Mesendoderm (in vitro differentiated cells): ENCODE measurements at regions not wholly inside any gene's neighbourhood (a gene's known extent, or its start where the extent isn't known, plus 50 kb on each side); places are given as distances from the start of the nearest gene placed in this dataset.

ENCODE experiments used
- DNase-seq: peaks from one replicate; pipeline ENCODE4 v3.0.0; 2013
- H2AK5ac ChIP-seq: 2 replicates; pipeline ENCODE4 v1.6.1; 2013; ENCODE audit warnings: low read length, inconsistent platforms
- H2BK120ac ChIP-seq: 2 replicates; pipeline ENCODE4 v1.6.1; 2013; ENCODE audit warnings: low read depth, mild to moderate bottlenecking, low read length, moderate library complexity, mixed read lengths
- H2BK15ac ChIP-seq: replicated peaks from 2 replicates; pipeline ENCODE4 v1.6.1; 2013; ENCODE audit warnings: low read depth, mild to moderate bottlenecking, moderate library complexity
- H2BK5ac ChIP-seq: 2 replicates; pipeline ENCODE4 v1.6.1; 2013; ENCODE audit warnings: low read length, inconsistent platforms
- H3K18ac ChIP-seq: 2 replicates; pipeline ENCODE4 v1.6.1; 2013; ENCODE audit warnings: mild to moderate bottlenecking, low read length, mixed read lengths
- H3K23ac ChIP-seq: one replicate; pipeline ENCODE4 v1.6.1; 2013; ENCODE audit warnings: low read length
- H3K27ac ChIP-seq: 2 replicates; pipeline ENCODE4 v1.5.1; 2013; ENCODE audit warnings: low read depth, mild to moderate bottlenecking, inconsistent platforms, low read length, moderate library complexity
- H3K27me3 ChIP-seq: 2 replicates; pipeline ENCODE4 v1.6.1; 2013; ENCODE audit warnings: low read length, control low read depth, mild to moderate bottlenecking, inconsistent platforms; ENCODE audit not compliant: insufficient read depth, poor library complexity
- H3K36me3 ChIP-seq: 2 replicates; pipeline ENCODE4 v1.6.1; 2013; ENCODE audit warnings: low read length, inconsistent platforms; ENCODE audit not compliant: control insufficient read depth, insufficient read depth
- H3K4ac ChIP-seq: one replicate; pipeline ENCODE4 v1.6.1; 2013; ENCODE audit warnings: low read depth, mild to moderate bottlenecking, low read length, moderate library complexity
- H3K4me1 ChIP-seq: 2 replicates; pipeline ENCODE4 v1.6.1; 2013; ENCODE audit warnings: low read depth, low read length, inconsistent platforms; ENCODE audit not compliant: control insufficient read depth
- H3K4me2 ChIP-seq: 2 replicates; pipeline ENCODE4 v1.6.1; 2013; ENCODE audit warnings: low read length
- H3K4me3 ChIP-seq: 2 replicates; pipeline ENCODE4 v1.5.1; 2013; ENCODE audit warnings: mild to moderate bottlenecking, low read length
- H3K56ac ChIP-seq: one replicate; pipeline ENCODE4 v1.6.1; 2013; ENCODE audit warnings: low read length
- H3K79me1 ChIP-seq: 2 replicates; pipeline ENCODE4 v1.6.1; 2013; ENCODE audit warnings: low read length, inconsistent platforms
- H3K79me2 ChIP-seq: 2 replicates; pipeline ENCODE4 v1.6.1; 2013; ENCODE audit warnings: mild to moderate bottlenecking, low read length; ENCODE audit not compliant: control insufficient read depth, insufficient read depth
- H3K9ac ChIP-seq: 2 replicates; pipeline ENCODE4 v1.6.1; 2013; ENCODE audit warnings: low read length, inconsistent platforms
- H4K5ac ChIP-seq: one replicate; pipeline ENCODE4 v1.6.1; 2013; ENCODE audit warnings: low read length
- H4K8ac ChIP-seq: one replicate; pipeline ENCODE4 v1.6.1; 2013; ENCODE audit warnings: low read depth, mild to moderate bottlenecking, control low read depth, low read length, moderate library complexity
- WGBS: extraction: QIAGEN DNeasy Blood & Tissue Kit; methylation state at CpG from one replicate; pipeline ENCODE4 v1.1.7; 2013; ENCODE audit warnings: low lambda C conversion rate, missing lambda C conversion rate; ENCODE audit not compliant: insufficient coverage; ENCODE audit errors: extremely low coverage; 5-methylcytosine and 5-hydroxymethylcytosine counted together

- H2BK120ac ChIP-seq: no peak overlapping the region
- H3K4me1 ChIP-seq: no peaks in the 10 kb centered on the region
- H2BK15ac ChIP-seq: no peak overlapping the region
- H3K4me2 ChIP-seq: no peak overlapping the region
- no peak overlapping the region for H3K23ac ChIP-seq
- H3K9ac ChIP-seq: no peak overlapping the region
- DNase-seq: no peak
- H3K36me3 ChIP-seq: no peaks in the 10 kb centered on the region
- no peak overlapping the region for H4K5ac ChIP-seq
- no peak overlapping the region for H2AK5ac ChIP-seq
- no CpG with 5 or more reads among the region's 4 CpGs for WGBS
- H3K4ac ChIP-seq: no peak overlapping the region
- no peak overlapping the region for H3K27ac ChIP-seq
- H3K79me1 ChIP-seq: no peaks in the 10 kb centered on the region
- H3K4me3 ChIP-seq: no peak overlapping the region
- H3K27me3 ChIP-seq: no peaks in the 10 kb centered on the region
- H2BK5ac ChIP-seq: no peak overlapping the region
- H4K8ac ChIP-seq: no peak overlapping the region
- H3K56ac ChIP-seq: no peak overlapping the region
- no peaks in the 10 kb centered on the region for H3K79me2 ChIP-seq
- no peak overlapping the region for H3K18ac ChIP-seq
Observed at GRCh38 chr10:128345353-128345752, 219.1 kb upstream of the MKI67 start.

GRCh38 chr10:128360783-128361182 lies 234.6 kb upstream of the MKI67 start:
- no peak for DNase-seq
- Histone ChIP-seq H3K79me1 (no peaks in the 10 kb centered on the region), H3K4ac (no peak overlapping the region), H2AK5ac (no peak overlapping the region), H3K36me3 (no peaks in the 10 kb centered on the region), H3K56ac (no peak overlapping the region), H2BK15ac (no peak overlapping the region), H3K4me3 (no peak overlapping the region), H3K9ac (no peak overlapping the region), H3K27ac (no peak overlapping the region), H3K79me2 (no peaks in the 10 kb centered on the region), H2BK5ac (no peak overlapping the region), H3K4me1 (no peaks in the 10 kb centered on the region), H4K5ac (no peak overlapping the region), H3K4me2 (no peak overlapping the region), H3K23ac (no peak overlapping the region), H4K8ac (no peak overlapping the region), H3K18ac (no peak overlapping the region), H2BK120ac (no peak overlapping the region), H3K27me3 (no peaks in the 10 kb centered on the region)
- no CpG with 5 or more reads among the region's 3 CpGs for WGBS

GRCh38 chr10:128361487-128361886 lies 235.3 kb upstream of the MKI67 start:
- no peak for DNase-seq
- H3K9ac ChIP-seq: no peak overlapping the region
- no peak overlapping the region for H3K4me3 ChIP-seq
- no peak overlapping the region for H2BK15ac ChIP-seq
- no peak overlapping the region for H2BK5ac ChIP-seq
- H3K23ac ChIP-seq: no peak overlapping the region
- H3K79me1 ChIP-seq: no peaks in the 10 kb centered on the region
- H3K4me1 ChIP-seq: no peaks in the 10 kb centered on the region
- no peak overlapping the region for H3K18ac ChIP-seq
- no CpG with 5 or more reads among the region's 7 CpGs for WGBS
- H3K4me2 ChIP-seq: no peak overlapping the region
- no peak overlapping the region for H2AK5ac ChIP-seq
- H3K27me3 ChIP-seq: no peaks in the 10 kb centered on the region
- H4K5ac ChIP-seq: no peak overlapping the region
- no peak overlapping the region for H4K8ac ChIP-seq
- no peaks in the 10 kb centered on the region for H3K36me3 ChIP-seq
- no peak overlapping the region for H3K27ac ChIP-seq
- H3K79me2 ChIP-seq: no peaks in the 10 kb centered on the region
- H3K4ac ChIP-seq: no peak overlapping the region
- H2BK120ac ChIP-seq: no peak overlapping the region
- H3K56ac ChIP-seq: no peak overlapping the region

- no peak overlapping the region for H3K4me3 ChIP-seq
- no peak overlapping the region for H3K23ac ChIP-seq
- no peak overlapping the region for H3K27ac ChIP-seq
- no peaks in the 10 kb centered on the region for H3K27me3 ChIP-seq
- H3K9ac ChIP-seq: no peak overlapping the region
- no peak overlapping the region for H3K56ac ChIP-seq
- no peak overlapping the region for H2BK120ac ChIP-seq
- H3K79me2 ChIP-seq: no peaks in the 10 kb centered on the region
- no peak overlapping the region for H2AK5ac ChIP-seq
- DNase-seq: no peak
- H3K18ac ChIP-seq: no peak overlapping the region
- no peak overlapping the region for H4K8ac ChIP-seq
- no peak overlapping the region for H2BK15ac ChIP-seq
- no peak overlapping the region for H3K4ac ChIP-seq
- H2BK5ac ChIP-seq: no peak overlapping the region
- H4K5ac ChIP-seq: no peak overlapping the region
- no peaks in the 10 kb centered on the region for H3K4me1 ChIP-seq
- no peaks in the 10 kb centered on the region for H3K79me1 ChIP-seq
- no CpG with 5 or more reads among the region's 4 CpGs for WGBS
- H3K36me3 ChIP-seq: no peaks in the 10 kb centered on the region
- H3K4me2 ChIP-seq: no peak overlapping the region
Observed at GRCh38 chr10:128362514-128362913, 236.3 kb upstream of the MKI67 start.

- DNase-seq: no peak
- WGBS: no CpG with 5 or more reads among the region's 3 CpGs
- H2BK15ac ChIP-seq: no peak overlapping the region
Observed at GRCh38 chr10:128364631-128365030, 238.4 kb upstream of the MKI67 start.

GRCh38 chr10:128365156-128365725 lies 239.0 kb upstream of the MKI67 start:
- Histone ChIP-seq H3K79me1 (no peaks in the 10 kb centered on the region), H3K36me3 (no peaks in the 10 kb centered on the region), H2BK15ac (no peak overlapping the region), H3K9ac (no peak overlapping the region), H2BK5ac (no peak overlapping the region), H3K23ac (no peak overlapping the region), H3K4ac (no peak overlapping the region), H4K8ac (no peak overlapping the region), H3K4me1 (no peaks in the 10 kb centered on the region), H3K79me2 (no peaks in the 10 kb centered on the region), H3K4me3 (no peak overlapping the region), H4K5ac (no peak overlapping the region), H3K4me2 (no peak overlapping the region), H3K56ac (no peak overlapping the region), H3K18ac (no peak overlapping the region), H2AK5ac (no peak overlapping the region), H3K27ac (no peak overlapping the region), H2BK120ac (no peak overlapping the region), H3K27me3 (no peaks in the 10 kb centered on the region)
- WGBS: no CpG with 5 or more reads among the region's 17 CpGs
- no peak for DNase-seq

More at GRCh38 chr10:128364631-128365030, 238.4 kb upstream of the MKI67 start:
- H3K4me3 ChIP-seq: no peak overlapping the region
- H4K8ac ChIP-seq: no peak overlapping the region
- H3K56ac ChIP-seq: no peak overlapping the region
- no peak overlapping the region for H3K18ac ChIP-seq
- H2BK120ac ChIP-seq: no peak overlapping the region
- H4K5ac ChIP-seq: no peak overlapping the region
- no peaks in the 10 kb centered on the region for H3K27me3 ChIP-seq
- no peak overlapping the region for H3K9ac ChIP-seq
- H3K4ac ChIP-seq: no peak overlapping the region
- H3K36me3 ChIP-seq: no peaks in the 10 kb centered on the region
- H2AK5ac ChIP-seq: no peak overlapping the region
- no peak overlapping the region for H3K23ac ChIP-seq
- no peaks in the 10 kb centered on the region for H3K79me2 ChIP-seq
- H3K4me1 ChIP-seq: no peaks in the 10 kb centered on the region
- H3K4me2 ChIP-seq: no peak overlapping the region
- no peak overlapping the region for H3K27ac ChIP-seq
- H3K79me1 ChIP-seq: no peaks in the 10 kb centered on the region
- H2BK5ac ChIP-seq: no peak overlapping the region
